ENCODE measurements at regions not wholly inside any gene's neighbourhood (a gene's known extent, or its start where the extent isn't known, plus 50 kb on each side); places are given as distances from the start of the nearest gene placed in this dataset.

DNA sequence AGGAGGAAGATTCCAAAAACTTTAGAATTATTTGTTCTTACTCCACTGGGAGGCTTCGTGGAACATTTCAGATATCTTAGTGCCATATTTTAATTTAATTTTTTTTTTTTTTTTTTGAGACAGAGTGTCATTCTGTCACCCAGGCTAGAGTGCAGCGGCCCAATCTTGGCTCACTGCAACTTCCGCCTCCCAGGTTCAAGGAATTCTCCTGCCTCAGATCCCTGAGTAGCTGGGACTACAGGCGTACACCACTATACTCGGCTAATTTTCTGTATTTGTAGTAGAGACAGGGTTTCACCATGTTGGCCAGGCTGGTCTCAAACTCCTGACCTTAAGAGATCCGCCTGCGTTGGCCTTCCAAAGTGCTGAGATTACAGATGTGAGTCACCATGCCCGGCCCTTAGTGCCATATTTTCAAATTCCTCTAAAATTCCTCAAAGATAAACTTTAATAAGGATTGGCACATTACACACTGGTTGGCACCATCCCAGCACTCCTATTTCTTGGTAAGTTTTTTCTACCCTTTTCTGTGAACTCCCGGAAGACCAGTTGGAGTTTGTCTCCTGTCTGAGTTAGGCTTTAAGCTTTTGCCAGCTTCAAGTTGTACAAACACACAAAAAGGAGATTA is 693.7 kb downstream of the MCTP2 start:
- no peak for FAIRE-seq

DNA sequence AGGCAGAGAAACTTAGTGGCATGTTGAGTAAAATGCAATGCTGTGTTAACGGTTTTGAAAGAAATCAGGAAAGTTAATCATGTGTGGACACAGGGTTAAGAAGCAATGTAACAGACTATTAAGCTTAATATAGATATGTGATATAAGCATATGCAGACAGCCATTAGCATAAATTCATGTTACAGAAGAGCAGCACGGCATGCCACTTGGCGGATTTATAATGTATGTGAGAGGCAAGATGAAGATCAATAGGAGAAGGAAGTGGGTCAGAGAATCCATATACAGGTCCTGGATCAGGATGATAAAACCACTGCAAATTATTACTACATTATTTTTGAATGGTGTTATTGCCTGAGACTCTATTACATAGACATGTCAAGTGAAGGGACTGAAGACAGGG is 694.3 kb downstream of the MCTP2 start:
- no peak for FAIRE-seq

DNA sequence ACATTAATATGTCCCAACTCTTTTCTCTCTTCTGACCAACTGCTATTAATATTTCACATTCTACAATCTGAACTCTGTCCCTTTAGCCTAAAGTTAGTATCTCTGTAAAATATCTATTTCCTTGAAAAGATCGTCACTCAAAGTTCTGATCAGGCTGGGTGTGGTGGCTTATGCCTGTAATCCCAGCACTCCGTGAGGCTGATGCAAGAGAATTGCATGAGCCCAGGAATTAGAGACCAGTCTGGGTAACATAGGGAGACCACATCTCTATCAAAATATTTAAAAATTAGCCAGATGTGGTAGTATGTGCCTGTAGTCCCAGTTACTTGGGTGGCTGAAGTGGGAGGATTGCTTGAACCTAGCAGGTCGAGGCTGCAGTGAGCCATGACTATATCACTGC is 695.6 kb downstream of the MCTP2 start:
- FAIRE-seq = no peak

DNA sequence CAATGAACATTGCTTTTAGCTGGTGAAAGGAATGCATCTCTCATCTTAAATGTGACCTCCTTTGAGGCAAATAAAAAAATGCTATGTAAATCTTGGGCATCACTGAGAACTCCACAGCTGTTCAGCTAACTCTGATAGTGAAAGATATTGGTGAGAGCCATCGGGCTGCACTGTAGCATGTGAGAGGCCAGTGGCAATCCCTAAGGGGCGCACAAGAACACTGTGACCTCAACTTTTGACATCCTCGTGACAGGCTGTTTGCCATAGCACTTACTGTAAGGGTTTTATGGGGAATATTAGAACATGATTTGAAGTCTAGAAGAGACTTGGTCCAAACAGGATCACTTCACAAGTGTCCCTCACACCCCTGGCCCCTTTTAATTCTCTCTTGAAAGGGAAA is 697.9 kb downstream of the MCTP2 start:
- no peak for FAIRE-seq

DNA sequence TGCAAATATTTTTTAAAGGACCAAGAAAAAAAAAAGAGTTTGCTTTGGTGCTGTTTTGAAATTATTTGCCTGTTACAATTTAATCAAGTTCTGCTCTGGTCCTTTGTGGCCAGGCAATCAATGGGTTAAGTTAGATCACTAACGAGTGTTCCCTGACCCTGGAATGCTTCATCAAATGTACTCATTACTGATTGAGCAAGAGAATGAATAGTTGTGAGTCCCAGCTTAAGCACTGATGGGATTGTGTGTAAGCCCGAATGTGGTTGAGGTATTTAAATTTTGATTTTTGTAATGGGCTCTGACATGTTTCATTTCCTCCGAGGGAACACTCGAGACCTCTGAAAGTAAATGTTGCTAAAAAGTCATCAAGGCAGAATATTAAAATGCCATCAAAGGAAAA is 699.1 kb downstream of the MCTP2 start:
- FAIRE-seq = no peak

DNA sequence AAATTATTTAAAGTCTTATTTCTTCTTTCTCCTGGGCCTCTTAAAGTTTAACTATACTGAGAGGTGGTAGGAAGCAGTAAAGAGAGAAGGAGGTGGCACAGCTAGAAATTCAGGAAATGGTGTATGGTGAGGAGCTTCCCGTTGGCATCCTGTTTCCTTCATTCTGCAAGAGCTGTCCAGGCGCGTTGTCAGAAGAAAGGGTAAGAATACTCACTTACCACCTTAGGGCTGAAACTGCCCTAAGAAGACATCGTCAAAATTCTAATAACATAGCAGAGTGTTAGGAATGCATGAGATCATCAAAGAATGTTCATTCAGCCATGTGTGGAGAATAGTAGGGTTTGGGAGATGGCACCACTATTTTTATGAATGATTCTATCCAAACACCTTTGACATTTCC is 699.6 kb downstream of the MCTP2 start:
- no peak for FAIRE-seq

DNA sequence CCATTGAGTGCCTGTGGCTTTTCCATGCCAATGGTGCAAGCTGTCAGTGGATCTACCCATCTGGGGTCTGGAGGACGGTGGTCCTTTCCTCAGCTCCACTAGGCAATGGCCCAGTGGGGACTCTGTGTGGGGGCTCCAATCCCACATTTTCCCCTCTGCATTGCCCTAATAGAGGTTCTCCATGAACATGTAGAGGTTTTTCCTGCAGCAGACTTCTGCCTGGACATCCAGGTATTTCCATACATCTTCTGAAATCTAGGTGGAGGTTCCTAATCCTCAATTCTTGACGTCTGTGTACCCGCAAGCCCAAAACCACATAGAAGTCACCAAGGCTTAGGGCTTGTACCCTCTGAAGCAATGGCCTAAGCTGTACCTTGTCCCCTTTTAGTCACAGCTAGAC is 703.1 kb downstream of the MCTP2 start:
- FAIRE-seq = no peak

DNA sequence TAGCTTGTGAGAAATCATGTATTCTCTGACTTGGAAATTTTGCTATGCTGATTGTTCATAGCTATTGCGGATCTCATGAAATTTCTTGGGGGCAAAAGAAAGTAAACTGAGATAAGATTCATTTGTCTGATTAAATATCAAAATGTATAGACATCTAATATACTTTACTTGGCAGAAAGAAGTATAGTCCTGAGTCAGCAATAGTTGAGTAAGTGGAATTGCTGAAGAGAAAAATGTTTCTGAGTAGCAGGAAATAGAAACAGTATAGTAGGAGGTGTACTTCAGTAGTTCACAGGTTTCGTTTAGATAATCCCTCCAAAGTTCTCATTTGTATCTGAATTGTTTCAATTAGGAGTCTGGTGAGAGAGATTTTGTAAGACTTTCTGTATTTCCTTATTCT is 705.9 kb downstream of the MCTP2 start:
- no peak for FAIRE-seq

DNA sequence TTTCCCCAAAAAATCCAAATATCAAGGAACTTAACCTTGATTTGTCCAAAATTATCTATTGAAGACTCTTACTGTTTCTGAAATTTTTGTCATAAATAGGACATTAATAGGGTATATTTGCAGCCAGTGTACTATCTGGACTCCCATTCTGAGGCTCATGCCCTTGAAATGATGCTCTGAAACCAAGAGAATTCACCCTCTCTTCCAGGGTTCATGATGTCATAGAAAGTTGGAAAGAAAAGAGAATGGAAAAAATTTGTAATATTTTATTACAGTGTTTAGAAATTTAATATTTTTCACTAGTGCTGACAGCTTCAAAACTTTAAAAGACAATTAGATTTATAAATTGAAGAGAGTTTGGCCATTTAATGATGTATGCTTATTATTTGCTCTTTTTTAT is 712.5 kb downstream of the MCTP2 start:
- no peak for FAIRE-seq

DNA sequence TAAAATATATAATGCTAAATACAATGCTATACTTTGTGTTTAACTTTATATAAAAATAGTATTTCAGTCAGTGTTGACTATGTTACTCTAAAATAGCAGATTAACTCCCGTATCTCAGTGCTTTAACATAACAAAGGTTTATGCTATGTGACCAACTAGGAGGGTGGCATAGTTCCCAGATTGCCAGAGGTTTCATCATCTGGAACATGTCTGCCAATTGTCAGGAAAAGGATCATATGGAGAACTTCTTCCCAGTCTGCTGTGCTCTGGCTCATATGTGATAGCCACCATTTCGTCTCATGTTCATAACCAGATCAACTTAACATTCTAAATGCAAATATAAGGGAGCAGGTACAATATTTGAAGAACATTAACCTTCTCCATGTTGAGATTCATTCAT is 720.2 kb downstream of the MCTP2 start:
- FAIRE-seq = no peak

DNA sequence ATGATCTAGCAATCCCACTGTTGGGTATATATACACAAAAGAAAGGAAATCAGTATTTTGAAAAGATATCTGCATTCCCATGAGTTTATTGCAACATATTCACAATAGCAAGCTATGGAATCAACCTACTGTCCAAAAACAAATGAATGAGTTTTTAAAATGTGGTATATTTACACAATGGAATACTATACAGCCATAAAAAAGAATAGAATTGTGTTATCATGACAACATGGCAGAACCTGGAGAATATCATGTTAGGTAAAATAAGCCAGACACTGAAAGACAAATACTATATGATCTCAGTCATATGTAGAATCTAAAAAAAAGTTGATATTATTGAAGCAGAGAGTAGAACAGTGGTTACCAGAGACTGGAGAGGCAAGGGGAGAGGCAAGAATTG is 732.6 kb downstream of the MCTP2 start:
- no peak for FAIRE-seq

DNA sequence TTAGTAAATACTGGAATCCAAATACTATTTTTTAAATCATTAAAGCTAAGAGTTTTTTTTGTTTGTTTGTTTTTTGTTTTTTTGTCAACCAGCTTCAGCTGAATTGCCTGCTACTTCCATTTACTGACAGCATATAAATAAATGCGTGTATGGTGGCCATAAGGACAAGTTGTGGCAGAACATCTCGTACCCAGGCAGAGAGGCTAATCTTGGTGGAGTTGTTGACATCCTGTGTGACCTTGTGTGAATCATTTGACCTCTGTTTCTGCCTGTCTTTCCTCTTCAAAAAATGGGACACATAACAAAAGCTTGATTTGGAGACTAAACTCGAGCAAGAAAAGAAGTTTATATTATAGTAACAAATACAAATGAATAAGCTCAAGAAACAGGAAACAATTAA is 734.2 kb downstream of the MCTP2 start:
- no peak for FAIRE-seq

DNA sequence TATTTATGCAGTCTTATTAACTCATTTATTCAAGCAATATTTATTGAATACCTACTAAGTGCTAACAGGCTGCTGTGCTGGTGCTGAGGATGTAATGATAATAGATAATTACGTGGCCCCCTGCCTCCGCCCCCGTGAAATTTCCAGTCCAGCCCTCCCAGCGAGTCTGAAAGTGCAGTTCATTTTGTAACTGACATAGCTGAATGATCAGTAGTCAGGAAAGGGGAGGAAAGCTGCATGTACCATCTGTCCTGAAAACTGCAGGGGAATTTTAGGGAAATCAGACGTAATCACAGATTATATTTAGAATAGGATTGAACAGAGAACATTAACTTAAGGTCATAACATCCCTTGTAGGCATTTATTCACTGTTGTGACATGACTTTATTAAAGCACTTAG is 736.8 kb downstream of the MCTP2 start:
- FAIRE-seq = no peak

DNA sequence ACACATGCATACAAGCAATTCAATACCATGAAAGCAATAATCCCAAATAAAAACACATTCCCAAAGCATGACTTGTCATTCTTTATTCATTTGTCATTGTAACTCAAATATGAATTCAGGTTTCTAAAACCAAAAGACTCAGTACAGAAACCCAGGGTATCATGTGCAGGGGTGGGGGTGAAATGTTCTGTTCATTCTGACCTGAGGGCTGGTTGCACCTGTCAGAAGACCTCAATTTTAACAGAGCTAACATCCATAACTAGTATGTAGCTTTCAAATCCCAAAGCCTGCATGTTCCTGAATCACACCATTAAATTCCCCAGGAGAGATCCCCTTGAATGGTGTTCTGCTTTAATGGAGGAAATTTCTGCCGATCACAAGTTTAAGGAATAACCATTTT is 738.7 kb downstream of the MCTP2 start:
- FAIRE-seq = no peak

DNA sequence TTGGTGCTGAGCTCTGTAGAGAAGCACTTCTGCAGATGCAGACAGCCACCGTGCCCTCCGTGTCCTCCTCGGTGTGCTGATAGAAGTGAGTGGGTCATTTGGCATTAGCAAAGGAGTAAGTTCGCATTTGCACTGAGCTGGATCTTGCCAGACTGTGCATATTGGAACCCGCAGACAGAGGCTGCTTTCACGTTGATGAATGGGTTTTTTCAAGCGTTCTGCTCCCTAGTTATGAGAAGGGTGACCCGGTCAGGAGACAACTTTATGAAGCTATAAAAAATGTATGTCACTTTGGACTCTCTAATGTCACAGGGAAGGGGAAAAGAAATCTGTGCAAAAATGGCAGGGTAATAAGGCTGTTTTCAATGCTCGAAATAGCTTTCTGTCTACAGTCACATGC is 739.4 kb downstream of the MCTP2 start:
- no peak for FAIRE-seq

DNA sequence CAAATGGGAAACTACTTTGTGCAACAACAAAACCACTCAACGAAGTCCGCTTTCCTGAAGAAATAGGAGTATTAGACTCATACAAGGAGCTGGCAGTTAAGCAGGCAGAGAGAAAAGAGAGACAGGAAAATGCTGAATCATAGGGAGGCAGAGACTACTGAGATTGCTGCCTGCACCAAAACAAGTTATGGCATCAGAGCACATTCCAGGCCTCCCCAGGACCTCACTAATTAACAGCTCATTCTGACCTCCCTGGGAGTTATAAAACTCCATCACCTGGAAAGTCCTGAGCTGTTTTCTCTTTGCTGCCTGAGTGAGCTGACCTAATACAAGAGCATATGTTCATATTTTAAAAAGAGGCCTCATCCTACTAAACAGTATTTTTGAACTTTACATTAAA is 741.0 kb downstream of the MCTP2 start:
- no peak for FAIRE-seq

DNA sequence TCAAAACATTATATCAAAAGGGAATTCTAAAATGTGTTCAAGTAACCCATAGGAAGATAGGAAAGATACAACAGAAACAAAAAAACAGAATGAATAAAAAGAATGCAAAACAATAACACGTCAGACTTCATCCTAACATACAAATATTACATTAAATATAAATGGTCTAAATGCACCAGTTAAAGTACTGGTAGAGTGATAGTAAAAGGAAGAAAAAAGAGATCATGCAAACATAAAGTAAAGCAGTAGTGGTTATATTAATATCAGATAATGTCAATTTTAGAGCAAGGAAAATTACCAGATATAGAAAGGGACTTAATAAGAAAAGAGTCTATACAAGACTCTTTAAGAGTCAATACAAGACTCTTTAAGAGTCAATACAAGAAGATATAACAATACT is 755.7 kb downstream of the MCTP2 start:
- FAIRE-seq = no peak

DNA sequence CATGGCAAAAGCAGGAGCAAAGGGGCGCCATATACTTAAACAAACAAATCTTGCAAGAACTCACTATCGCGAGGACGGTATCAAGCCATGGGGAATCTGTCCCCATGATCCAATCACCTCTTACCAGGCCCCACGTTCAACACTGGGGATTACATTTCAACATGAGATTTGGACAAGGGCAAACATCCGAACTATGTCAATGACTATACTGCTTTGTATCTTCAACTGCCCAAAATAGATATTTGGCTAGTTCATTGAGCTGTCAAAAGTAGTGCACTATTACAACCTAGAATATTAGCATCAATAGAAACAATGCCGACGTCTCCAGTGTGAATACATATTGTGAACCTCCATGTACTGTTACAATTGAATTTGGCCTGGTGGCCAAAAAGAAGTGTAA is 760.4 kb downstream of the MCTP2 start:
- no peak for FAIRE-seq

DNA sequence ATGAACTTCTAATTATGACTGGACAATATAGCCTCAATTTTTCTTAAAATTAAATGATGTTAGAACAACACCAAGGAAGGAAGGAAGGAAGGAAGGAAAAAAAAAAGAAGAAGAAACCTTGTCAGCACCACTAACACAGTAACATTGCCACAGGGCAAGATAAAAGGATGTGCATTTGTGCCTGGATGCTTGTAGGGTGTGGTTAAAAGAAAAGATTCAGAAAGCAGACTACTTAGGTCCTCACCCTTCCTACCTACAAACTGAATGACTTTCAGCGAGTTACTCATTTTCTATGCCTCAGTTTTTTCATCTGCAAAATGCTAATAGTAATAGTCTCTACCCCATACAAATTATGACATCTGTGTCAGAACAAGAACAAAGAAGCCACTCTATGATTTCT is 778.3 kb downstream of the MCTP2 start:
- no peak for FAIRE-seq

DNA sequence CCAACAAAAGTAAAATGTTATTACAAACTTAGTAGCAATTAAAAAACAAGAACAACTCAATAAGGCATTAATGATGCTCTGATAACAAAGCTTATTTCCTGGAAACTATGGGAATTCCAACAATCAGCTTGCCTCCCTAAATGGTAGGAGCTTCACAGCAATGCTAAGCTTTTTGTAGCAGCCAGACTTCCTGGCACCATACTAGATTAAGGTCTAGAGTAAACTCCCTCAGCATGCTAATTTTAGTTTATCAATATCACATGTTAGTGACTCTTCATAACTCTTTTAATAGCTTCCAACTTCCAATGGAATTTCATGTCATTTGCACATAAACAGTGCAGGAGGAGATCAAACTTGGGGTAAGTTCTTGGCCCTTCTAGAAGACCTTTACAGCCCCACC is 782.0 kb downstream of the MCTP2 start:
- no peak for FAIRE-seq

DNA sequence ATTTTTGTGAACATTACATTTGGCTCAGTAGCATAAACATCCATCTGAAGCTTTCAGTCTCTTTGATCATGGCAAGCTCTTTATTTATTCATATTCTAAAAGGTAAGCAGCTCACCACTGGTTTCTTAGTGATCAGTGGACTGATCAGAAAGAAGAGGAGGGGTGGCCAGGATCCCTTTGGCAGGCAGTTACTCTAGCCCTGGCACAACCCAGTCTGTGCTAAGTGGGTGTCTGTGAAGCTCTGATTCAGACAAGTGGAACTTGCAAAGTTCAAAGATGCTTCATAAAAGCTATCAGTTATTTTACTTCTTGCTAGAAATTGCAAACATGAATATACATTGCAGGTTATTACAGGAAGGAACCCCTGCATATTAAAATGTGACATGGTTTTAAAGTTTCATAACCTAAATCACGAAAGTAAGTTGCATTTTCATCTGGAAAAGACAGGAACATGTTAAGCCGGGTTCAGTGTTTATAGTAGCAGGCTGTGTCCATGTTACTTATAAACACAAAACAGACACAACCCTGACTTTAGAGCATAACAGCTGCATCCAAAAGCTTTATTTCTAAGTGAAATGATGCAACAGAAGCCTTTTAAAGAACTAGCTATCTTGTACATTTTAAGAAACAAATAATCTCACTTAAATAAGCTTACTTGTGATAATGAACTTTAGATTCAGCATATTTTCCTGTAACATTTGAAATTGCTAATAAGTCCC is 785.3 kb downstream of the MCTP2 start:
- no peak for FAIRE-seq

DNA sequence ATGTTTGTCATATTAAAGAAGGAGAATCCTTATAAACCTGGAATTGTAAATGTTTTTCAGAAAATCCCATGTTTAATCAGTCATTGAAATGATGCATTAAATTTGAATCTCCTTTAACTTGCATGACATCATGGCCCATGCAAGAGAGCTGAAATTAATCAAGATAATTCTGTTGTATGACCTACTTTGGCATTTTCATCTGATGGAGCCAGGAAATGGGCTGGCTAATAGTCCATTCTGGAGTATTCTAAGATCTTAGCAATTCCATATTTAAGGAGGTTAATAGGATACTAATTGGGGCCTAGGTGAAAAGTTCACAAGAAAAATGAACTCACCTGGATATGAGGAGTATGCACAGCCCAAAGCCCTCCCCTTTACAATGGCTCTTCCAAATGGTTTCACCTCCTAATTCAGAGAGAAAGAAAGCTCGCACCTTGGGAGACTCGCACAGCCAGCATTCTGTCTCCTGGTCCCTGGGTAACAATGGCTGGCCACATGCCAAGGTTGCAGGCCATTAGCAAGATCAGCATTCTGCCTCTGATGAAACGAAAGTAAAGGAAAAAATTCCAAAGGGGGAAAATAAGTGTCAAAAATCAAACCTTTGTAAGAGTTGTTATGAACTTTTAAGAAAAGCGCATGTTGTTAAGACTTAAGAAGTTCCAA is 786.4 kb downstream of the MCTP2 start:
- FAIRE-seq = no peak

DNA sequence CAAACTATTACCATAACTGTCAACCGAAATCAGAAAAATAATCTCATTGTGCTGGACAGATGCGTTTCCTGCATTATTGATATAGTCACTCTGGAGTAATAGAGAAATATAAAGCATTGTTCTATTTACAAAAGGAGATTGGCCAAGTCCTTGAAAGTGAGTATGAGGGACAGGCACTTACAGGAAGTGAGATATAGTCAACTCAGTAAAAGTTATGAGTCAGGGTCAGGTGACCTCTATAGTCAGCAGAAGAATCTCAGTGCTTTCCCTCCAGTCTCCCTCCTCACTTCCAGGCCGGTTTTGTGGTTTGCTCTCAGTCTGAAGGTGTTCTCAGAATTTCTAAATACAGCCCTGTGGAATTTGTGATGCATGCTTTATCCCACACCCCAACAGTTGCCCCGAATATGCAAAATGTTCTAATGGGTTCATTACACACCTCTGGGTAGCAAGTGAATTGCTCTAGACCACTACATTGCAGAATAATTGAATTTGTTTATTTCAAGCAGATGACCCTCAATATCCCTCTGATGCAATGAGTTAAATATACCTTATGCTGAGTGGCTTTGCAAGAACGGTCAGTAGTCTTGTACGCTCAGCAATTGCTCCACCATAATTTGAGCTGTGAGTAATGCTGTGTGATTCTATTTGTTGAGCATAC is 787.7 kb downstream of the MCTP2 start:
- no peak for FAIRE-seq

DNA sequence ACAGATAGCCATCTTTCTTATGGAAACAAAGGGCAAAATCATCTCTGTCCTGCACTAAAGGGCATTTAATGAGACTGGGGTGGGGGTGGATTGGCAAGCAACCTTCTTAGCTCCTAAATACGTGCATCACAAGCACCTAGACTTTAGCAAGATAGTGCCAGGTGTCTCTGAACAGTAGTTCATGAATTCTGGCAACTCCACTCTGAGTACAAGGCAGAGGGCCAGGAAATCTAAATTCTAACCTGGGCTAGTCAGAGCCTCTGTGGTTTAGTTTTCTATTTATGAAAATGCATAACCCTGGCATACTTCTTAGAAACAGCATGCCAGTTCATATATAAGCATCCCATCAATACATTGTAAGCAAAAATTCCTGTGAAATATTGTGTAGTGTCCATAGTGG is 788.5 kb downstream of the MCTP2 start:
- FAIRE-seq = no peak
